ENCODE measurements at regions not wholly inside any gene's neighbourhood (a gene's known extent, or its start where the extent isn't known, plus 50 kb on each side); places are given as distances from the start of the nearest gene placed in this dataset.
"Not testable (repeated sequence)": the region's sequence is repeated elsewhere in the genome, so short reads cannot be mapped to it uniquely, and the experiment has no call there.

- DNase-seq: not testable (repeated sequence)
Measured at GRCh38 chr4:189563751-189564150, 376.9 kb upstream of the FRG1 start.

GRCh38 chr4:189566271-189566670 is 374.4 kb upstream of the FRG1 start:
- DNase-seq: not testable (repeated sequence)

- DNase-seq: not testable (repeated sequence)
Measured at GRCh38 chr4:189566900-189567299, 373.8 kb upstream of the FRG1 start.

- DNase-seq: not testable (repeated sequence)
Measured at GRCh38 chr4:189579645-189580044, 361.0 kb upstream of the FRG1 start.

GRCh38 chr4:189586908-189587632 is 353.6 kb upstream of the FRG1 start:
- DNase-seq: not testable (repeated sequence)

- DNase-seq: not testable (repeated sequence)
Measured at GRCh38 chr4:189589201-189589600, 351.5 kb upstream of the FRG1 start.

GRCh38 chr4:189592890-189593289 is 347.8 kb upstream of the FRG1 start:
- no peak for DNase-seq

GRCh38 chr4:189597341-189597740 is 343.3 kb upstream of the FRG1 start:
- no peak for DNase-seq

GRCh38 chr4:189600264-189600663 is 340.4 kb upstream of the FRG1 start:
- DNase-seq: no peak

GRCh38 chr4:189600718-189601435 is 339.8 kb upstream of the FRG1 start:
- DNase-seq: no peak

- DNase-seq: not testable (repeated sequence)
Measured at GRCh38 chr4:189602827-189603226, 337.8 kb upstream of the FRG1 start.

- DNase-seq: not testable (repeated sequence)
Measured at GRCh38 chr4:189610571-189610970, 330.1 kb upstream of the FRG1 start.

GRCh38 chr4:189613207-189613606 is 327.5 kb upstream of the FRG1 start:
- DNase-seq: no peak

- DNase-seq: no peak
Measured at GRCh38 chr4:189615217-189615663, 325.4 kb upstream of the FRG1 start.

- DNase-seq: not testable (repeated sequence)
Measured at GRCh38 chr4:189617741-189618140, 322.9 kb upstream of the FRG1 start.

- not testable (repeated sequence) for DNase-seq
Measured at GRCh38 chr4:189619441-189620250, 321.0 kb upstream of the FRG1 start.

- DNase-seq: not testable (repeated sequence)
Measured at GRCh38 chr4:189622574-189622973, 318.1 kb upstream of the FRG1 start.

- not testable (repeated sequence) for DNase-seq
Measured at GRCh38 chr4:189627041-189627440, 313.6 kb upstream of the FRG1 start.

GRCh38 chr4:189629733-189630132 is 310.9 kb upstream of the FRG1 start:
- not testable (repeated sequence) for DNase-seq

GRCh38 chr4:189630913-189631567 is 309.6 kb upstream of the FRG1 start:
- not testable (repeated sequence) for DNase-seq

- DNase-seq: not testable (repeated sequence)
Measured at GRCh38 chr4:189631568-189631916, 309.1 kb upstream of the FRG1 start.

GRCh38 chr4:189650436-189650835 is 290.2 kb upstream of the FRG1 start:
- not testable (repeated sequence) for DNase-seq
